Activated T-cell treated with anti-CD3 and anti-CD28 coated beads for 48 hours (primary cell): ENCODE measurements at regions not wholly inside any gene's neighbourhood (a gene's known extent, or its start where the extent isn't known, plus 50 kb on each side); places are given as distances from the start of the nearest gene placed in this dataset.
"Not testable (repeated sequence)": the region's sequence is repeated elsewhere in the genome, so short reads cannot be mapped to it uniquely, and the experiment has no call there.

Experiments
- DNase-seq: peaks from one replicate; pipeline ENCODE4 v3.0.0-alpha.2; 2020; ENCODE audit warnings: low read depth

- not testable (repeated sequence) for DNase-seq
Measured at GRCh38 chr7:69087281-69087680, 511.0 kb upstream of the AUTS2 start.

- no peak for DNase-seq
Measured at GRCh38 chr7:69088185-69088584, 510.1 kb upstream of the AUTS2 start.

GRCh38 chr7:69090936-69091335 is 507.3 kb upstream of the AUTS2 start:
- no peak for DNase-seq

GRCh38 chr7:69091521-69091920 is 506.8 kb upstream of the AUTS2 start:
- DNase-seq, result no peak

- DNase-seq, result no peak
Measured at GRCh38 chr7:69095127-69095526, 503.1 kb upstream of the AUTS2 start.

GRCh38 chr7:69095649-69096048 is 502.6 kb upstream of the AUTS2 start:
- DNase-seq, result no peak

GRCh38 chr7:69104023-69104422 is 494.3 kb upstream of the AUTS2 start:
- no peak for DNase-seq

- DNase-seq, result no peak
Measured at GRCh38 chr7:69105092-69105491, 493.2 kb upstream of the AUTS2 start.

GRCh38 chr7:69105981-69106380 is 492.3 kb upstream of the AUTS2 start:
- DNase-seq, result no peak

- not testable (repeated sequence) for DNase-seq
Measured at GRCh38 chr7:69106449-69106848, 491.8 kb upstream of the AUTS2 start.

- DNase-seq, result not testable (repeated sequence)
Measured at GRCh38 chr7:69106946-69107345, 491.3 kb upstream of the AUTS2 start.

GRCh38 chr7:69108097-69108496 is 490.2 kb upstream of the AUTS2 start:
- no peak for DNase-seq

GRCh38 chr7:69109246-69109645 is 489.0 kb upstream of the AUTS2 start:
- DNase-seq, result no peak

GRCh38 chr7:69109879-69110278 is 488.4 kb upstream of the AUTS2 start:
- no peak for DNase-seq

GRCh38 chr7:69110450-69111050 is 487.7 kb upstream of the AUTS2 start:
- DNase-seq, result no peak

- DNase-seq, result no peak
Measured at GRCh38 chr7:69114374-69114773, 483.9 kb upstream of the AUTS2 start.

GRCh38 chr7:69115788-69116187 is 482.5 kb upstream of the AUTS2 start:
- no peak for DNase-seq

GRCh38 chr7:69116196-69116595 is 482.1 kb upstream of the AUTS2 start:
- DNase-seq, result not testable (repeated sequence)

GRCh38 chr7:69122953-69123352 is 475.3 kb upstream of the AUTS2 start:
- no peak for DNase-seq

GRCh38 chr7:69126896-69127479 is 471.3 kb upstream of the AUTS2 start:
- no peak for DNase-seq

GRCh38 chr7:69129524-69129923 is 468.8 kb upstream of the AUTS2 start:
- no peak for DNase-seq

GRCh38 chr7:69129951-69130350 is 468.3 kb upstream of the AUTS2 start:
- no peak for DNase-seq

GRCh38 chr7:69130396-69130795 is 467.9 kb upstream of the AUTS2 start:
- no peak for DNase-seq

GRCh38 chr7:69134316-69134715 is 464.0 kb upstream of the AUTS2 start:
- DNase-seq, result no peak
